ENCODE measurements at regions not wholly inside any gene's neighbourhood (a gene's known extent, or its start where the extent isn't known, plus 50 kb on each side); places are given as distances from the start of the nearest gene placed in this dataset.

GRCh38 chr20:51223183-51223720, 200.3 kb upstream of the KCNG1 start:
- no peak for TF ChIP-seq CTCF (conservative IDR thresholded peaks at IDR 0.05; ENCODE audit: low read depth, low read length)
- TF ChIP-seq EZH2phosphoT487 (IDR thresholded peaks at IDR 0.05; ENCODE audit: borderline replicate concordance, low read length) = no peak

All from PC-3 (cell line).